ENCODE measurements at regions not wholly inside any gene's neighbourhood (a gene's known extent, or its start where the extent isn't known, plus 50 kb on each side); places are given as distances from the start of the nearest gene placed in this dataset.

DNA sequence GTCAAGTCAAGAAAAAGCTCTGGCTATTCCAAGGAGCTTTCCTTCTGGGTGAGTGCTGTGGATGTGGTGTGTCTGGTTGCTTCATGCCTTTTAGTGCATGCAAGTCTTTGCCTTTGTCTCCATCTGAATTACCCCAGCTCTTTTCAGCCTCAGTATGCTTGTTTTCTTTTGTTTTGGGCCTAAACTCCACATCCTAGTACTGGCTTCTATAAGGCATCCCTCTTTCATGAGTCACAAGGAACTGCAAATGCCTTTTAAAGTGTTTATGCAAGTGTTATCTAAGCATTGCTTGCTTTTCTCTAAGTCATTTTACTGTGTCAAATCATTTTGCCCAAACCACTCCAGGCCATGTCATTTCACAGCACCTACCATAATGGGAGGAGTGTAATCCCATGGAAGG lies 132.1 kb downstream of the PLCE1 start:
- H3K27ac ChIP-seq = no peak overlapping the region
- intact Hi-C loops (cut with DNase I) = no loop called here
- no peak overlapping the region for H3K4me3 ChIP-seq
- DNase-seq = no peak
- H3K36me3 ChIP-seq = no peaks in the 10 kb centered on the region
- H3K4me1 ChIP-seq = peaks cover 3 to 53% (median 34%) of the 10 kb centered on the region in 9 donors
- ATAC-seq = no peak
- no peaks in the 10 kb centered on the region for H3K27me3 ChIP-seq
- H3K9me3 ChIP-seq = no peaks in the 10 kb centered on the region
- TF ChIP-seq, protein P1, sequence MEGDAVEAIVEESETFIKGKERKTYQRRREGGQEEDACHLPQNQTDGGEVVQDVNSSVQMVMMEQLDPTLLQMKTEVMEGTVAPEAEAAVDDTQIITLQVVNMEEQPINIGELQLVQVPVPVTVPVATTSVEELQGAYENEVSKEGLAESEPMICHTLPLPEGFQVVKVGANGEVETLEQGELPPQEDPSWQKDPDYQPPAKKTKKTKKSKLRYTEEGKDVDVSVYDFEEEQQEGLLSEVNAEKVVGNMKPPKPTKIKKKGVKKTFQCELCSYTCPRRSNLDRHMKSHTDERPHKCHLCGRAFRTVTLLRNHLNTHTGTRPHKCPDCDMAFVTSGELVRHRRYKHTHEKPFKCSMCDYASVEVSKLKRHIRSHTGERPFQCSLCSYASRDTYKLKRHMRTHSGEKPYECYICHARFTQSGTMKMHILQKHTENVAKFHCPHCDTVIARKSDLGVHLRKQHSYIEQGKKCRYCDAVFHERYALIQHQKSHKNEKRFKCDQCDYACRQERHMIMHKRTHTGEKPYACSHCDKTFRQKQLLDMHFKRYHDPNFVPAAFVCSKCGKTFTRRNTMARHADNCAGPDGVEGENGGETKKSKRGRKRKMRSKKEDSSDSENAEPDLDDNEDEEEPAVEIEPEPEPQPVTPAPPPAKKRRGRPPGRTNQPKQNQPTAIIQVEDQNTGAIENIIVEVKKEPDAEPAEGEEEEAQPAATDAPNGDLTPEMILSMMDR (IDR thresholded peaks at IDR 0.05) = no peak

DNA sequence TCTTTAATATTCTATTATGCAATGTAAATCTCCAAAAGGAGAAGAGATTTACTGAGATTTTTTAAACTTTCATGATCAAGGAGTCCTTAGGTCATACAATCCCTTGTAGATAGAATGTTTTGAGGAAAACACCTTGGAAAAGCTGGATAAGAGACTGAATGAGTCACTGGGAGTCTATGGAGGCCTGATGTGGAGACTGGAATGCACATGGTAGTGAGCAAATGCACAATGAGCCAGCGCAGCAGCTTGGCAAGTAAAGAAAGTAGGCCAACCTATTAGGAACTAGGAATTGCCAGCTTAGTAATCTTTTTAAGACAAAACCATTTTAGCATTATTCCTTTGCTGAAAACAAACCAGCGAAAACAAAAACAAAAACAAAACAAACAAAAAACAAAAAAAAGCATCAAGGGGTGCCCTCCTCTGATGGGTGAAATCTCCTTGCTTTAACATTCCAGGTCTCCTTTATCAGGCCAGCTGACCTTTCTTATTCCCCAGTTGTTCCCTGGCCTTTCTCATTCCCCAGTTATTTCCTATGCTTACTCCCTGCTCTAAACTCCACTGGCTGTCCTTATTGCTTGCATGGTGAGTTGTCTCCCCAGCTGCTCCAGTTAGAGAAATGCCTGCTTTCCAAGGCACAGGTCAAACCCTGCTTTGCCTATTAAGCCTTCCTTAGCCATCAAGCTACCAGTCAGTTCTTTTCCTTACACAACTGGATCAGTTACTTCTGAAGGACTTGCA lies 135.8 kb downstream of the PLCE1 start:
- peaks cover 0 to 7% (median 0%) of the 10 kb centered on the region in 9 donors for H3K36me3 ChIP-seq
- WGBS, 2 donors = 79 to 82% methylated on average over 2 of the region's 2 CpGs
- DNase-seq (no peak), ATAC-seq (peak in 1 of 8 donors; percentile 65)
- H3K4me3 ChIP-seq = no peak overlapping the region
- intact Hi-C loops (cut with DNase I) = no loop called here
- H3K9me3 ChIP-seq = no peaks in the 10 kb centered on the region
- peaks cover 6 to 58% (median 45%) of the 10 kb centered on the region in 9 donors for H3K4me1 ChIP-seq
- TF ChIP-seq, protein P1 (IDR thresholded peaks at IDR 0.05) = no peak
- no peaks in the 10 kb centered on the region for H3K27me3 ChIP-seq
- peak overlapping the region in 1 of 10 donors; percentile 6 for H3K27ac ChIP-seq

DNA sequence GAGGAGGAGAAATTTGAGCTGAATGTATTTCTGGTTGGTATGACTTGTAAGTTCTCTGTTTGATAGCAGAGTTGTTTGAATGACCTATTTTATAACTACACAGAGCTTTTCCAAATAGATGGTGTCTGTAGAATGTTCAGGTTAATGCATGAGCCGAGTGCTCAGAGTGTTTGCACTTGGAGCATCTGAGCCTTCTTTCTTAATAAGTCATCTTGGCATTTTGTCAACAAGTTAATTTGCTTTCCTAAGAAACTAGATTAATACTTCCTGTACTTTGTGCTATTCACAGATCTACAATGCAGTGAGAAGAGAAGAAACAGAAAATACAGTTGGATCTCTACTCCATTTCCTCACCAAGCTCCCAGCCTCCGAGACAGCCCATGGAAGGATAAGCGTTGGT lies 138.2 kb downstream of the PLCE1 start:
- Histone ChIP-seq H3K27me3 (no peaks in the 10 kb centered on the region), H3K4me1 (peaks cover 6 to 54% (median 36%) of the 10 kb centered on the region in 9 donors), H3K9me3 (no peaks in the 10 kb centered on the region), H3K36me3 (peaks cover 0 to 12% (median 0%) of the 10 kb centered on the region in 9 donors), H3K4me3 (no peak overlapping the region), H3K27ac (peak overlapping the region in 1 of 10 donors; percentile 8)
- 42 to 48% methylated on average over 3 of the region's 3 CpGs for WGBS, 2 donors
- peak in 1 of 8 donors; percentile 14 for ATAC-seq
- intact Hi-C loops (cut with DNase I) = no loop called here
- TF ChIP-seq, protein P1 (IDR thresholded peaks at IDR 0.05) = no peak
- no peak for DNase-seq

DNA sequence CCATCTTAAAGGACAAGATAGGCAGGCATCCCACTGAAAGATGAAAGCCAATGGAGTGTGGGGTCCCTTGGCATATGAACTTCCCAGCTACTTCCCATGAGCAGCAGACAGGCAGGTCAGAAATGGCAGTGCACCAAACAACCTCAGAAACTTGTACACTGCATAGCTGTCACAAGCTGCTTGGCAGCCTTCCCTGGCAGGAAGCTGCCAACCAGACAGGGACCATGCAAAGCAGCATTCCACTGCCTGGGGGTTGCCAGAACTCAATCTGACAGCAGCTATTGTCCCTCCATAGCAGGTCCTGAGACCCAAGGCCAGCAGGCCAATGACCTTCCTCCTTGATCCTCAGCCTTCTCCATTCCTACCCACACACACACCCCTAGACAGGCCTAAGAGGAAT lies 139.5 kb downstream of the PLCE1 start:
- ATAC-seq = peak; percentile 87 to 97 (median 94)
- peaks cover 6 to 61% (median 40%) of the 10 kb centered on the region in 9 donors for H3K4me1 ChIP-seq
- intact Hi-C loops (cut with DNase I) = no loop called here

More for the DNA sequence above, 139.5 kb downstream of the PLCE1 start:
- Histone ChIP-seq H3K27me3 (no peaks in the 10 kb centered on the region), H3K36me3 (peaks cover 0 to 12% (median 0%) of the 10 kb centered on the region in 9 donors), H3K27ac (peak overlapping the region in 7 of 10 donors; percentile 44 to 78 (median 61)), H3K9me3 (no peaks in the 10 kb centered on the region), H3K4me3 (no peak overlapping the region)
- TF ChIP-seq, protein P1 (IDR thresholded peaks at IDR 0.05) = no peak
- peak; percentile 73 to 80 for DNase-seq
